ENCODE measurements at regions not wholly inside any gene's neighbourhood (a gene's known extent, or its start where the extent isn't known, plus 50 kb on each side); places are given as distances from the start of the nearest gene placed in this dataset.

GRCh38 chr2:134195341-134195740 is 58.5 kb upstream of the MGAT5 start:
- TF ChIP-seq, protein P1, sequence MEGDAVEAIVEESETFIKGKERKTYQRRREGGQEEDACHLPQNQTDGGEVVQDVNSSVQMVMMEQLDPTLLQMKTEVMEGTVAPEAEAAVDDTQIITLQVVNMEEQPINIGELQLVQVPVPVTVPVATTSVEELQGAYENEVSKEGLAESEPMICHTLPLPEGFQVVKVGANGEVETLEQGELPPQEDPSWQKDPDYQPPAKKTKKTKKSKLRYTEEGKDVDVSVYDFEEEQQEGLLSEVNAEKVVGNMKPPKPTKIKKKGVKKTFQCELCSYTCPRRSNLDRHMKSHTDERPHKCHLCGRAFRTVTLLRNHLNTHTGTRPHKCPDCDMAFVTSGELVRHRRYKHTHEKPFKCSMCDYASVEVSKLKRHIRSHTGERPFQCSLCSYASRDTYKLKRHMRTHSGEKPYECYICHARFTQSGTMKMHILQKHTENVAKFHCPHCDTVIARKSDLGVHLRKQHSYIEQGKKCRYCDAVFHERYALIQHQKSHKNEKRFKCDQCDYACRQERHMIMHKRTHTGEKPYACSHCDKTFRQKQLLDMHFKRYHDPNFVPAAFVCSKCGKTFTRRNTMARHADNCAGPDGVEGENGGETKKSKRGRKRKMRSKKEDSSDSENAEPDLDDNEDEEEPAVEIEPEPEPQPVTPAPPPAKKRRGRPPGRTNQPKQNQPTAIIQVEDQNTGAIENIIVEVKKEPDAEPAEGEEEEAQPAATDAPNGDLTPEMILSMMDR (IDR thresholded peaks at IDR 0.05) = no peak
- no peak for TF ChIP-seq EZH2 (IDR thresholded peaks at IDR 0.05; ENCODE audit: borderline replicate concordance, insufficient read depth, low read depth, low read length, poor library complexity, severe bottlenecking)
